ENCODE measurements at regions not wholly inside any gene's neighbourhood (a gene's known extent, or its start where the extent isn't known, plus 50 kb on each side); places are given as distances from the start of the nearest gene placed in this dataset.

GRCh38 chr2:220981926-220982325 lies 590.2 kb downstream of the EPHA4 start:
- DNase-seq (ENCODE audit: low read depth), result no peak

GRCh38 chr2:220985561-220985960 lies 586.5 kb downstream of the EPHA4 start:
- no peak for DNase-seq (ENCODE audit: low read depth)

DNA sequence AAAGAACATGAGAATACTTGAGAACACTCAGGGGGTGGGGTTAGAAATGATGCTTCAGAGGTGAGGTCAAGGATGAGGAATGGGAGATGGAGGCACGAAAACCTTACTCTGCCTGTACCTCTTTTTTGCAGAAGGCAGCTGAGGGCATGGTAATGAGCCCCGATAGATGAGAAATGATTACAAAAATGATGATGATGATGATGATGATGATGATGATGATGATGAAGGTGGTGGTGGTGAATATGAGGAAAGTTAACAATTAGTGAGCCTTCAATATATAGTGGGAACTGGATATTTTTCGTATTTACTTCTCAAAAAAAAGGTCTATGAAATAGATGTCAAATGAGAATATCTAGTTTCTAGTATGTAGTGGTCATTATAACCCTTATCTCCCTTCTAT lies 584.3 kb downstream of the EPHA4 start:
- no peak for DNase-seq (ENCODE audit: low read depth)

GRCh38 chr2:220991972-220992371 lies 580.1 kb downstream of the EPHA4 start:
- DNase-seq (ENCODE audit: low read depth), result no peak

DNA sequence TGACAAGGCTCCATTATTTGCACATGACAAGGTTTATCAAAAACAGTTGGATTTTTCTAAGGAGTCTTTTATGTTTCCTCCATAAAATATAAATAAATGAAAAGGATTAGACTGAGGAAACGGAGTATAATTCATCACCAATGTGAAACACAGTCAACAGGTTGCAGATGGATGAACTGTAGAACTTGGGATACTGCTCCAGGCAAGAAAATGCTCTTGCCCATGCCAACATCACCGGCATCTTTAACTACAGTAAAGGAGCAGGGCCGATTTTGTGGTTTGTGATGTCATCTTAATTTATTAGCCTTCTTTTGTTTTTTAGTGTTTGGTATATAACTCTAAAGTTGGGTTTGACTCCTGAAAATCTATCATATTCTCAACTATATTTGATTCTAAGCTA lies 577.3 kb downstream of the EPHA4 start:
- DNase-seq (ENCODE audit: low read depth), result no peak

DNA sequence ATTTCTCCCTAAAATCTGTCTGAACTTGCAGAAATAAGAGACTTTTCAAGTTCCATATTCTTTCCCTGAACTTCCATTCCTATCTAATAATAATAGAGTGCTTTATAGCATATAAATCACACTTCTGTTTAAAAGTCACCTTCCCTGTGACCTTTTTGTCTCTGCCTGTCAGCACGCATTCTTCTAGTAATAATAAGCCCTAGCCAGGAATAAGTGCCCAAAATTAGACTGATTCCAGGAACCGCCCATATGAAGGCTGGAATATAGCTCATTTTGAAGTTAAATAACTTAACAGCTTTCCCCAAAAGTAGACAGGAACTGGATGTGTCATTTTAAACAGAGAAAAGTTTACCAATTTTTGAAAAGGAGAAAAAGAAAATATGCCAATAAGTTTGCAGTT lies 576.5 kb downstream of the EPHA4 start:
- no peak for DNase-seq (ENCODE audit: low read depth)

- no peak for DNase-seq (ENCODE audit: low read depth)
Measured at GRCh38 chr2:220998156-220998555, 573.9 kb downstream of the EPHA4 start.

DNA sequence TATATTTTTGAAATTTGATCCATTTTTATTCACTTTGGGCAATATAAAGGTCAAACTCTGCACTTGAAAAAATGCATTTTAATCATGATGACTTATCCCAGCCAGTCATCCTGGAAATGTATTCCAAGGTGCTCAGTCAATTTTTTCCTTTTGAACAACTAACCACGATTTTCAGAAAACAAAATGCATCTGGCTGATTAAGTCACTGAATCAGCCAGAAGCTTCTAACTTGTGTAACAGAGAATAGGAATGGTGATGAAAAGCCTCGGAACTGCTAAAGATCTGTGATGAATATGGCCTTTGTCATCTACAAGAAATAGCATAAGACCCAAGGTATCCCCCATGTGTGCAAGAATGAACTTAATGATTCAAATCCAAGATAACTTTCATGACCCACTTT lies 572.7 kb downstream of the EPHA4 start:
- peak; percentile 3 for DNase-seq (ENCODE audit: low read depth)

DNA sequence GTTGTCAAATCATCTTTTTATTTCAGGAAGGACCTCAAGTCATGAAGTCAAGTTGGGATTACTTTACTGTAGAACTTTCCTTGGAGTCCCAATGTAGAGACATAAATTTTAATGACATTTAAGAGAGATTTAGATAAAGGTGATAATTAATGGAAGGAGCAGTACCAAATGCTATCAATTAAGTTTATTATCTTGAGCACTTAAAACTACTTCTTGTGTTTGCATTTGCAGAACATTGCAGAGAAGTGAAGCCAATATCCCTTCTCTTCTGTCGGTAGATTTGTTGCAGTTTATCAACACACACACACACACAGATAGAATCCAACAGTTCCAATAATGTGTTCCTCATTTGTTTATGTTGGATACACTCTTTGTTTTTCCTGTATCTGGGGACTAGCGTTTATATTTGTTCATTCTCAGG lies 570.7 kb downstream of the EPHA4 start:
- DNase-seq (ENCODE audit: low read depth), result no peak

DNA sequence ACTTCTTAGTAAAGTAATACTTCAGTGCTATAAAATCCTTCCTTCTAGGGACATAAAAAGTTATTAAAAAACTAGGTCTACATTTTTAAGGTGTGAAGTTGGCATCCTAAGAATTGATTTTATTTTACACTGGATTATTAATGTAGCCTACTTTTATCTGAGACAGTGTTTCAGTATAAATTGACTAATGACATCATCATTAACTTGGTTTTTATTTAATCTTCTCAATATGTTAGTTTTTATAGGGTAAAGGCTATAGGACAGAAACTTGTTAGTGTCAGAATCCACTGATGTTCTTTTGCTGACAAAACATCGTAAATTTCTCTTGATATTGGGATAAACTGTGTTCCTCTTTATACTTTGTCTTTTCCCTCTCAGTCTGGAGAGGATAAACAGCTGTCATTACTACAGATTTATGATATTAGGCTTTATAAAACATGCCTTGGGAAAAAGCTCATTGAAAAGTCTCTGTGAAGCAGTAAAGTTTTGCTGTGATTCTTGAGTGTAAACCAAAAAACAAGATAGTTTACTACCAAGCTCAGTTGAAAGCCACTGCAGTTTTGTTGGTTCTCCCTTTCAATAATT lies 569.9 kb downstream of the EPHA4 start:
- DNase-seq (ENCODE audit: low read depth), result no peak

DNA sequence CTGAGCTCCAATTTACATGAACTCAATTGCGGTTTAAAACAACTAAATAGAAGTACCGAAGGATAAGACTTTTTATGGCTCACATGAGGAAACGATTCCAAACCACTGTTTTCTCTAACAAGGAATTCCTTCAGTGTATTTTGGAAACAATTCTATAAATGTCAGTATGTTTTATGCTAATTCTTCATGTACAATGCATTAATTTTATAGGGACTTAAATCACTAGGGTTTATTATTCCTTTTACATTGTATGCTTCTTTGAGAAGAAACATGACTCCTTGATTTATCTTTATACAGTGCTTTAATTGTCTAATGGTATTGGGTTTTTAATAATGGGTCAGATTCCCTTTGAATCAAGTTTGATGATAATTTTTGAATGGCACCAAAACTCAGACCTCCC lies 566.8 kb downstream of the EPHA4 start:
- DNase-seq (ENCODE audit: low read depth), result no peak

DNA sequence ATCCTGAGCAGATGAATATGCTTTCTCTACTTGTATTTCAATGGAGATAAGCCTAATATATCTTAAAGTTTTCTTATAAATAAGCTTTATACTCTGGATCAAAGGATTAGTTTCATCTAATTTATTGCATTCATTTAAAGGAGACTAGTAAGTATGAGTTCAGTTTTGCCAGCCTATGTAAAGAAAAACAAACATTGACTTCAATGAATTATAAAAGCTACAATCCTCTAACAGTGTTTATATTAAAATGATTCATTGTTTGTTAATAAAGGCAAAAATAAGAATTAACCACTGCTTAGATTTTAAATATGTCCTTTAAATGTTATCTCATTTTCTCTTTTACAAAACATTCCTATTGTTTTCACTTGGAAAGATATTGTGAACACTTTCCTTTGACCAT lies 566.0 kb downstream of the EPHA4 start:
- no peak for DNase-seq (ENCODE audit: low read depth)

DNA sequence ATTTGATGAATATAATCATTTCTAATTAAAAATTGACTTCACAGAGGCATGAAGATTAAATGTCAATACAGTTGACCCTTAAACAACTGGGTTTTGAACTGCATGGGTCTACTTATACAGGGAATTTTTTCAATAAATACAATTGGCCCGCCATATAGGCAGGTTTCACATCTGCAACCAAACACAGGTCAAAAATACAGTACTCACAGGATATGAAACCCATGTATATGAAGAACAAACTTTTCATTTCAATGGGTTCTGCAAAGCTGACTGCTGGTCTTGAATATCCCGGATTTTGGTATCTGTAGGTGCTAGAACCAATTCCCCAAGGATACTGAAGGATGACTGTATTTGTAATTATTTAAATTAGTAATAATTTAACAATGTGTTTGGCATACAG lies 555.6 kb downstream of the EPHA4 start:
- no peak for DNase-seq (ENCODE audit: low read depth)

DNA sequence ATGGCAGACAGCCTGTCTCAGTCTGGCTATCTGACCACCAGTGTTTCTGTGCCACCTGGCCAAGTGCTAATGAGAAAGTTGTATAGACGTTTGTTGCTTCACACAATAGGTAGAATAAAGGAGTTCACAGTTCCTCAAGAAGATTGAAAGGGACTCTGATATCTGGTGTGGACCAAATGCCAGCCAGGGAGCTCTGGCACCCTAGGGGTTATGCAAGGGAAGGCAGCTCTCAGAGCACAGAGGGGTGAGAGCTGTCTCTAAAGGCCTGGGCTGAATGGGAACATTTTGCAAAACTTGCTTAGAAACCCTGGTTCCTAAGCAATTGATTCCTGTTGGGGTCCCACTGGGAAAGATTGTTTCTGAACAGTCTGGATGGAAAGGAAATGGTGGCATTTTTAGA lies 553.8 kb downstream of the EPHA4 start:
- no peak for DNase-seq (ENCODE audit: low read depth)

DNA sequence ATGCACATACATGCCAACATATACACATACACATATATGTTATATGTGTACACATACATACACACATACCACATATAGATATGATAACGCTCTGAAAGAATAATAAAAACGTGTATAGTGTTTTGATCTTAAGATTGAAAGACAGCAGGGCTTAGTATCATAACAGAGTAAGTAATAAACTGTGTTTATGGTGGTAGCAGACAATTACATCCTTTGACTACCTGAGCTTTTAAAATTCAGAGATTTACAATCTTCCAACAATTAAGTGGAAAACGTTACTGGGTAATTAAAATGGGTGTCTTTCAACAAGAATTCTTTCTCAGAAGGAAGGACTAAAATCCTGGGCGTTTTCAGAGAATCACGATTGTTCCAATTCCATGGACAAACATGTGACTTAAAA lies 552.4 kb downstream of the EPHA4 start:
- DNase-seq (ENCODE audit: low read depth), result no peak

DNA sequence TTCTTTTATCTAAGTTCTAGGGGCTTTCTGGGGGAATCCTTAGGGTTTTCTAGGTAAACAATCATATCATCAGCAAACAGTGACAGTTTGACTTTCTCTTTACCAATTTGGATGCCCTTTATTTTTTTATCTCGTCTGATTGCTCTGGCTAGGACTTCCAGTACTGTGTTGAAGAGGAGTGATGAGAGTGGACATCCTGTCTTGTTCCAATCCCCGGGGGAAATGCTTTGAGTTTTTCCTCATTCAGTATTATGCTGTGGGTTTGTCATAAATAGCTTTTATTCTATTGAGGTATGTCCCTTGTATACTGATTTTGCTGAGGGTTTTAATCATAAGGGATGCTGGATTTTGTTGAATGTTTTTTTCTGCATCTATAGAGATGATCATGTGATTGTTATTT lies 549.5 kb downstream of the EPHA4 start:
- no peak for DNase-seq (ENCODE audit: low read depth)

GRCh38 chr2:221025398-221025797 lies 546.7 kb downstream of the EPHA4 start:
- no peak for DNase-seq (ENCODE audit: low read depth)

GRCh38 chr2:221034026-221034701 lies 537.9 kb downstream of the EPHA4 start:
- DNase-seq (ENCODE audit: low read depth), result no peak

DNA sequence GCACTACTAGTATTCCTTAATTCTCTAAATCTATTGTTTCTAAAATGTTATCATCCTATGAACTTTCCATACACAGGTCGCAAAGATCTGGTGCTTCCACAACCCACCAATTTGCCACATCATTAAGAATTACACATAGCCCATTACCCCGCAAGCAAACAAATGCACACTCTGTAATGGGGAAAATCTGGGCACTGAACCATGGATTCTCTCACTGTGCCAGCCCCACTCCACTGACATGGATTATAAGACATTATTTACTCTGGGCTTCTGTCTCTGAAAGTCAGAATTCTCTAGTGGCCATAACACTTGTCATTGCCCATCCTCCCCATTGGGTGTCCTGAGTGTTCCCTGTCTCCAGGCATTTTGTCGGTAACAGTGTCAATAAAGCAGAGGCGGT lies 537.1 kb downstream of the EPHA4 start:
- no peak for DNase-seq (ENCODE audit: low read depth)

DNA sequence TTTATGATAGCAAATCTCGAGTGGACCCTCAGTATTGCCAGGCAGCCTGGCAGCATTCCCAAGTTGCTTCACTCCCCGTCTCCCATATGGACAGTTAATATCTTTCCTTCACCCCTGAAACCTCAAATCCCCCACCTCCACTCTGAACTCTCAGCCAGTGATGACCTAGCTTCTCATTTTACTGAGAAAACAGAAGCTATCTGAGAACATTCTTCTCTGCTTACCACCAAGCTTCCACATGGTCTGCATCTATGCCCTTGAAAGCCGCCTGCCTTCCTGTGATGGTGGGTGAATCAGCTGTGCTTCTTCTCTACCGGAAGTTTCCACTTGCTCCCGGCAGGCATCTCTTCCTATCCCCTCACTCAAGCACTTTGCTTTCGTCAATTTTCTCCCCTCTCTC lies 529.2 kb downstream of the EPHA4 start:
- peak; percentile 36 for DNase-seq (ENCODE audit: low read depth)

GRCh38 chr2:221044781-221045180 lies 527.3 kb downstream of the EPHA4 start:
- no peak for DNase-seq (ENCODE audit: low read depth)

GRCh38 chr2:221050020-221050795 lies 521.9 kb downstream of the EPHA4 start:
- DNase-seq (ENCODE audit: low read depth), result no peak

GRCh38 chr2:221051162-221051561 lies 520.9 kb downstream of the EPHA4 start:
- DNase-seq (ENCODE audit: low read depth), result no peak

All from amniotic epithelial cell (primary cell).